ENCODE measurements at regions not wholly inside any gene's neighbourhood (a gene's known extent, or its start where the extent isn't known, plus 50 kb on each side); places are given as distances from the start of the nearest gene placed in this dataset.

GRCh38 chr3:162764051-162764807, 1267.6 kb downstream of the OTOL1 start:
- 44% methylated on average over 4 of the region's 4 CpGs for WGBS
- H3K4me1 ChIP-seq (ENCODE audit: insufficient read depth) = no peaks in the 10 kb centered on the region
- DNase-seq (ENCODE audit: extremely low spot score) = no peak
- no peak overlapping the region for H3K4me3 ChIP-seq (ENCODE audit: low read depth, low read length)
- no peak overlapping the region for H3K27ac ChIP-seq (ENCODE audit: low read depth)
- H3K36me3 ChIP-seq (ENCODE audit: insufficient read depth) = no peaks in the 10 kb centered on the region

GRCh38 chr3:162764808-162765071, 1268.1 kb downstream of the OTOL1 start:
- no peak overlapping the region for H3K27ac ChIP-seq (ENCODE audit: low read depth)
- H3K4me3 ChIP-seq (ENCODE audit: low read depth, low read length) = no peak overlapping the region
- H3K4me1 ChIP-seq (ENCODE audit: insufficient read depth) = no peaks in the 10 kb centered on the region
- no peak for DNase-seq (ENCODE audit: extremely low spot score)
- H3K36me3 ChIP-seq (ENCODE audit: insufficient read depth) = no peaks in the 10 kb centered on the region

GRCh38 chr3:162765524-162765923, 1268.9 kb downstream of the OTOL1 start:
- no peak for DNase-seq (ENCODE audit: extremely low spot score)

GRCh38 chr3:162769564-162769963, 1273.0 kb downstream of the OTOL1 start:
- Histone ChIP-seq H3K4me3 (ENCODE audit: low read depth, low read length) (no peak overlapping the region), H3K4me1 (ENCODE audit: insufficient read depth) (no peaks in the 10 kb centered on the region), H3K36me3 (ENCODE audit: insufficient read depth) (no peaks in the 10 kb centered on the region), H3K27ac (ENCODE audit: low read depth) (no peak overlapping the region)
- no peak for DNase-seq (ENCODE audit: extremely low spot score)

More at GRCh38 chr3:162765524-162765923, 1268.9 kb downstream of the OTOL1 start:
- no peak overlapping the region for H3K27ac ChIP-seq (ENCODE audit: low read depth)
- WGBS = 90% methylated on average over 3 of the region's 3 CpGs
- H3K36me3 ChIP-seq (ENCODE audit: insufficient read depth) = no peaks in the 10 kb centered on the region
- no peaks in the 10 kb centered on the region for H3K4me1 ChIP-seq (ENCODE audit: insufficient read depth)
- H3K4me3 ChIP-seq (ENCODE audit: low read depth, low read length) = no peak overlapping the region

GRCh38 chr3:162770551-162770950, 1273.9 kb downstream of the OTOL1 start:
- WGBS = 48% methylated on average over 2 of the region's 2 CpGs

GRCh38 chr3:162774613-162775100, 1278.0 kb downstream of the OTOL1 start:
- no peak for DNase-seq (ENCODE audit: extremely low spot score)
- H3K4me1 ChIP-seq (ENCODE audit: insufficient read depth) = no peaks in the 10 kb centered on the region
- no peak overlapping the region for H3K4me3 ChIP-seq (ENCODE audit: low read depth, low read length)
- H3K36me3 ChIP-seq (ENCODE audit: insufficient read depth) = no peaks in the 10 kb centered on the region
- H3K27ac ChIP-seq (ENCODE audit: low read depth) = no peak overlapping the region
- 92% methylated on average over 1 of the region's 1 CpG for WGBS

More at GRCh38 chr3:162770551-162770950, 1273.9 kb downstream of the OTOL1 start:
- peak; percentile 2 for DNase-seq (ENCODE audit: extremely low spot score)
- Histone ChIP-seq H3K36me3 (ENCODE audit: insufficient read depth) (no peaks in the 10 kb centered on the region), H3K4me3 (ENCODE audit: low read depth, low read length) (no peak overlapping the region), H3K4me1 (ENCODE audit: insufficient read depth) (no peaks in the 10 kb centered on the region), H3K27ac (ENCODE audit: low read depth) (no peak overlapping the region)

- WGBS = 65% methylated on average over 3 of the region's 3 CpGs
- DNase-seq (ENCODE audit: extremely low spot score) = no peak
- no peak overlapping the region for H3K27ac ChIP-seq (ENCODE audit: low read depth)
- H3K36me3 ChIP-seq (ENCODE audit: insufficient read depth) = no peaks in the 10 kb centered on the region
- no peak overlapping the region for H3K4me3 ChIP-seq (ENCODE audit: low read depth, low read length)
- H3K4me1 ChIP-seq (ENCODE audit: insufficient read depth) = no peaks in the 10 kb centered on the region
Observed at GRCh38 chr3:162776148-162776547, 1279.5 kb downstream of the OTOL1 start.

GRCh38 chr3:162777118-162777517, 1280.5 kb downstream of the OTOL1 start:
- no peak for DNase-seq (ENCODE audit: extremely low spot score)
- no peak overlapping the region for H3K4me3 ChIP-seq (ENCODE audit: low read depth, low read length)
- WGBS = 96% methylated on average over 1 of the region's 1 CpG
- H3K27ac ChIP-seq (ENCODE audit: low read depth) = no peak overlapping the region
- no peaks in the 10 kb centered on the region for H3K36me3 ChIP-seq (ENCODE audit: insufficient read depth)
- H3K4me1 ChIP-seq (ENCODE audit: insufficient read depth) = no peaks in the 10 kb centered on the region

GRCh38 chr3:162780313-162780712, 1283.7 kb downstream of the OTOL1 start:
- Histone ChIP-seq H3K36me3 (ENCODE audit: insufficient read depth) (no peaks in the 10 kb centered on the region), H3K4me1 (ENCODE audit: insufficient read depth) (no peaks in the 10 kb centered on the region), H3K27ac (ENCODE audit: low read depth) (no peak overlapping the region), H3K4me3 (ENCODE audit: low read depth, low read length) (no peak overlapping the region)
- no peak for DNase-seq (ENCODE audit: extremely low spot score)

- 91% methylated on average over 2 of the region's 2 CpGs for WGBS
Observed at GRCh38 chr3:162799910-162800309, 1303.3 kb downstream of the OTOL1 start.

GRCh38 chr3:162802228-162802965, 1305.8 kb downstream of the OTOL1 start:
- WGBS = 93% methylated on average over 4 of the region's 4 CpGs
- no peak overlapping the region for H3K27ac ChIP-seq (ENCODE audit: low read depth)
- no peak for DNase-seq (ENCODE audit: extremely low spot score)
- H3K36me3 ChIP-seq (ENCODE audit: insufficient read depth) = no peaks in the 10 kb centered on the region
- no peaks in the 10 kb centered on the region for H3K4me1 ChIP-seq (ENCODE audit: insufficient read depth)
- no peak overlapping the region for H3K4me3 ChIP-seq (ENCODE audit: low read depth, low read length)

More at GRCh38 chr3:162799910-162800309, 1303.3 kb downstream of the OTOL1 start:
- Histone ChIP-seq H3K4me1 (ENCODE audit: insufficient read depth) (no peaks in the 10 kb centered on the region), H3K36me3 (ENCODE audit: insufficient read depth) (no peaks in the 10 kb centered on the region), H3K27ac (ENCODE audit: low read depth) (no peak overlapping the region), H3K4me3 (ENCODE audit: low read depth, low read length) (no peak overlapping the region)
- no peak for DNase-seq (ENCODE audit: extremely low spot score)

GRCh38 chr3:162810776-162811175, 1314.2 kb downstream of the OTOL1 start:
- DNase-seq (ENCODE audit: extremely low spot score) = no peak
- H3K27ac ChIP-seq (ENCODE audit: low read depth) = no peak overlapping the region

GRCh38 chr3:162842549-162843216, 1346.1 kb downstream of the OTOL1 start:
- H3K4me1 ChIP-seq (ENCODE audit: insufficient read depth) = no peaks in the 10 kb centered on the region
- H3K4me3 ChIP-seq (ENCODE audit: low read depth, low read length) = no peak overlapping the region
- 79% methylated on average over 4 of the region's 4 CpGs for WGBS
- no peak overlapping the region for H3K27ac ChIP-seq (ENCODE audit: low read depth)
- no peaks in the 10 kb centered on the region for H3K36me3 ChIP-seq (ENCODE audit: insufficient read depth)
- DNase-seq (ENCODE audit: extremely low spot score) = no peak

More at GRCh38 chr3:162810776-162811175, 1314.2 kb downstream of the OTOL1 start:
- Histone ChIP-seq H3K4me3 (ENCODE audit: low read depth, low read length) (no peak overlapping the region), H3K4me1 (ENCODE audit: insufficient read depth) (no peaks in the 10 kb centered on the region), H3K36me3 (ENCODE audit: insufficient read depth) (no peaks in the 10 kb centered on the region)

- Histone ChIP-seq H3K4me3 (ENCODE audit: low read depth, low read length) (no peak overlapping the region), H3K4me1 (ENCODE audit: insufficient read depth) (no peaks in the 10 kb centered on the region), H3K27ac (ENCODE audit: low read depth) (no peak overlapping the region), H3K36me3 (ENCODE audit: insufficient read depth) (no peaks in the 10 kb centered on the region)
- DNase-seq (ENCODE audit: extremely low spot score) = no peak
- 32% methylated on average over 6 of the region's 6 CpGs for WGBS
Observed at GRCh38 chr3:162845918-162846317, 1349.3 kb downstream of the OTOL1 start.
